ENCODE measurements at regions not wholly inside any gene's neighbourhood (a gene's known extent, or its start where the extent isn't known, plus 50 kb on each side); places are given as distances from the start of the nearest gene placed in this dataset.

DNA sequence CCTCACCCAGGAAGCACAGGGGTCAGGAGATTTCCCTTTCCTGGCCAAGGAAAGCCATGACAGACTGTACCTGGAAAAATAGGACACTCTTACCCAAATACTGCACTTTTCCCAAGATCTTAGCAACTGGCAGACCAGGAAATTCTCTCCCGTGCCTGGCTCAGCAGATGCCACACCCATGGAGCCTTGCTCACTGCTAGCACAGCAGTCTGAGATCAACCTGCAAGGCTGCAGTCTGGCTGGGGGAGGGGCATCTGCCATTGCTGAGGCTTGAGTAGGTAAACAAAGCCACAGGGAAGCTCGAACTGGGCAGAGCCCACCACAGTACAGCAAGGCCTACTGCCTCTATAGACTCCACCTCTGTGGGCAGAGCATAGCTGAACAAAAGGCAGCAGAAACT lies 567.3 kb upstream of the LMCD1 start:
- DNase-seq: no peak
- Histone ChIP-seq H3K4me1 (no peaks in the 10 kb centered on the region), H3K27me3 (no peaks in the 10 kb centered on the region), H3K4me3 (no peak overlapping the region), H3K9me3 (peaks cover 0 to 6% (median 0%) of the 10 kb centered on the region in 12 donors), H3K27ac (no peak overlapping the region), H3K36me3 (no peaks in the 10 kb centered on the region)
- TF ChIP-seq, protein P1, sequence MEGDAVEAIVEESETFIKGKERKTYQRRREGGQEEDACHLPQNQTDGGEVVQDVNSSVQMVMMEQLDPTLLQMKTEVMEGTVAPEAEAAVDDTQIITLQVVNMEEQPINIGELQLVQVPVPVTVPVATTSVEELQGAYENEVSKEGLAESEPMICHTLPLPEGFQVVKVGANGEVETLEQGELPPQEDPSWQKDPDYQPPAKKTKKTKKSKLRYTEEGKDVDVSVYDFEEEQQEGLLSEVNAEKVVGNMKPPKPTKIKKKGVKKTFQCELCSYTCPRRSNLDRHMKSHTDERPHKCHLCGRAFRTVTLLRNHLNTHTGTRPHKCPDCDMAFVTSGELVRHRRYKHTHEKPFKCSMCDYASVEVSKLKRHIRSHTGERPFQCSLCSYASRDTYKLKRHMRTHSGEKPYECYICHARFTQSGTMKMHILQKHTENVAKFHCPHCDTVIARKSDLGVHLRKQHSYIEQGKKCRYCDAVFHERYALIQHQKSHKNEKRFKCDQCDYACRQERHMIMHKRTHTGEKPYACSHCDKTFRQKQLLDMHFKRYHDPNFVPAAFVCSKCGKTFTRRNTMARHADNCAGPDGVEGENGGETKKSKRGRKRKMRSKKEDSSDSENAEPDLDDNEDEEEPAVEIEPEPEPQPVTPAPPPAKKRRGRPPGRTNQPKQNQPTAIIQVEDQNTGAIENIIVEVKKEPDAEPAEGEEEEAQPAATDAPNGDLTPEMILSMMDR (IDR thresholded peaks at IDR 0.05): no peak
- TF ChIP-seq POLR2A (IDR thresholded peaks at IDR 0.05): no peak
- intact Hi-C loops (cut with DNase I): no loop called here
- ATAC-seq: no peak
- 44 to 69% (median 64%) methylated on average over 2 of the region's 2 CpGs for WGBS, 4 donors

DNA sequence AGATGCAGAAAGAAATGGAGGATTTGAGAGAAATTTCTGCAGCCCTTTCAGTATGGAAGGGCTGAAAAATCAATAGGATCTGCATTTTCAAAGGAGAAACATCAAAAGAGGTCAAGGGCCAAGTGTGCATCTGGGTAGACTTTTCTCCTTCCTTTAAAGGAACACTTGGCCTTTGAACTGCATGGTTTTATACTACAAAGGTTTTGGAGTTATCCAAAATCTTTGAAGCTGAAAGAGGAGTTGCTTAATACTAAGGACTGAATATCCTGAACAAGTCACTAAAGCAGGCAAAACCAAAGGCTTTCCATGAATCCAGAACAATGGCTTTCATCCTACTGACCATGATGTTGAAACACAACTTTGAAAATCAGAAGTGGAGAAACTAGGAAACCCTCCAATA lies 553.7 kb upstream of the LMCD1 start:
- TF ChIP-seq POLR2A (IDR thresholded peaks at IDR 0.05): no peak
- TF ChIP-seq, protein P1 (IDR thresholded peaks at IDR 0.05): no peak
- no peak for ATAC-seq
- H3K27ac ChIP-seq: no peak overlapping the region

DNA sequence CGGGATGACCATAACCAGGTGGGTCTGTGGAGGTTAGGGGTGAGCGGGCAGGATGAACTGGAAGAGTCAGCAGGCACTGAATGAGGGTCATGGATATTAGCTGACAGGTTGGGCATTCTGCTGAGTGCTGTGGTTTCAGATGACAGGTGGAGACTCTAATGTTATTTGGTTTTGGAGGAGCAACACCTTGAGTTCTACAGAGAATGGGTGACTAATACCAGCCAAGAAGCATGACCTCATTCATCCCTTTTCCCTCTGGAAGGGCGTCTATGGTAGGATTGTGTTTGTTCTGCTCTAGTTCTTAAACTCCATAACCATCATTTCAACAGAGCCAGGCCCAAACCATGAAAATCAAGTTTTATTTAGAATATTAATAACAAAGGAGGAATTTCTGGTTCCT lies 550.7 kb upstream of the LMCD1 start:
- Histone ChIP-seq H3K4me1 (no peaks in the 10 kb centered on the region), H3K36me3 (no peaks in the 10 kb centered on the region), H3K9me3 (no peaks in the 10 kb centered on the region), H3K27ac (no peak overlapping the region), H3K4me3 (no peak overlapping the region), H3K27me3 (no peaks in the 10 kb centered on the region)
- DNase-seq (no peak), ATAC-seq (no peak)
- TF ChIP-seq, protein P1 (IDR thresholded peaks at IDR 0.05): no peak
- no peak for TF ChIP-seq POLR2A (IDR thresholded peaks at IDR 0.05)
- WGBS, 4 donors: 90 to 95% (median 93%) methylated on average over 3 of the region's 3 CpGs
- intact Hi-C loops (cut with DNase I): no loop called here

More for the DNA sequence above, 553.7 kb upstream of the LMCD1 start:
- intact Hi-C loops (cut with DNase I): no loop called here
- Histone ChIP-seq H3K4me1 (no peaks in the 10 kb centered on the region), H3K4me3 (no peak overlapping the region), H3K27me3 (no peaks in the 10 kb centered on the region), H3K36me3 (no peaks in the 10 kb centered on the region), H3K9me3 (no peaks in the 10 kb centered on the region)
- no peak for DNase-seq

DNA sequence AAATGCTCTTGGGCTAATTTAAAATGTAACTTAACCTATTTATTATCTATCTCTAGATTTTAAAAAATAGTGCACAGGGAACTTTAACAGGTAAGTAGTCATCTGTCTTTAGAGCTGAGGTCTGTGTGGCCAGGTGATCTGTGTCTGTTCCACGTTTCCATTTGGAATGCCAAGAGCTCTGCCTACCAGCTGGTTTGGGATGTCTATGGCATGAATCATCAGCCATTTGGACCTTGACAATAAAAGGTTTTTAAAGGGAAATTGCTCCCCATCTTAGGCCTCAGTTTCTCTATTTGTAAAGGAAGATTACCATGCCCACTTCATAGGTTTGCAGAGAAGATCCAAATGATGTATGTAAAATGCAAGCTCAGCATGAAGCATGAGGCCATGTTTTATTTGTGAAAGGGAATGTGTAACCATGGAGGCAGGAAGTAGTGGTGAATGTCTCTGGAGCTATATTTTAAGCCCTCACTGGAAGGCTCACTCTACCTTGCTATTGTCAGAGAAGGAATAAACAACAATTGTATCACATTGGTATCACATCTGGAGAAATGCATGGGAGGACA lies 548.1 kb upstream of the LMCD1 start:
- TF ChIP-seq, protein P1 (IDR thresholded peaks at IDR 0.05): no peak
- TF ChIP-seq POLR2A (IDR thresholded peaks at IDR 0.05): no peak
- DNase-seq: no peak
- Histone ChIP-seq H3K36me3 (no peaks in the 10 kb centered on the region), H3K4me1 (no peaks in the 10 kb centered on the region), H3K27me3 (no peaks in the 10 kb centered on the region), H3K9me3 (no peaks in the 10 kb centered on the region), H3K4me3 (no peak overlapping the region), H3K27ac (no peak overlapping the region)
- intact Hi-C loops (cut with DNase I): no loop called here
- no peak for ATAC-seq
- WGBS, 4 donors: 0 to 46% (median 14%) methylated on average over 1 of the region's 1 CpG

Measured in heart left ventricle (tissue), 16 donors.